Left lobe of liver (tissue), 2 donors: ENCODE measurements at regions not wholly inside any gene's neighbourhood (a gene's known extent, or its start where the extent isn't known, plus 50 kb on each side); places are given as distances from the start of the nearest gene placed in this dataset.
"Not testable (repeated sequence)": the region's sequence is repeated elsewhere in the genome, so short reads cannot be mapped to it uniquely, and the experiment has no call there.

ENCODE experiments used
- ATAC-seq: fragments of 200-7000 bp; cut with Tn5 transposase; one replicate; pipeline ENCODE4 v1.9.1; 2020; ENCODE audit warnings: mild to moderate bottlenecking, moderate library complexity
- DNase-seq: peaks from one replicate; pipeline ENCODE4 v3.0.0-alpha.2; 2020; ENCODE audit warnings: low spot score
- donor health status: DM: no; HTN: no; CAD: no; lungs with moderate emphysema.
- donor health status: DM: no; HTN: yes; CAD: no.

DNA sequence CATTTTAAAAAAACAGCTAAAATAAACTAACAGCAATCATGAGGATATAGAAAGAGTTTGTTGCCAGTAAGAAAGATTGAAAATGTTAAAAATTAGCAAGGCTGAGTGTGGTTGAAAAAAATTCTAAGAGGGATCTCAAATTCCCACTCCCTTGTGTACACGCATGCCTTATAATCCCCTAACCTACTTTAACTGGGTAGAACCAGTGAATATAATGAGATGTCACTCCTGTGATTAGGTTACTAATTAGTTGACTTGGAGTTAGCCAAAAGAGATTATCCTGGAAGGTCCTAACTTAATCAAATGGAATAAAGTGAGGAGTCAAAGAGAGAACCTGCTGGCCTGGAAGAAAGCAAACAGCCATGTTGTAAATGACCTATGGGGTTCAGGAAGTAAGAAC lies 286.0 kb upstream of the TGFBR2 start:
- no peak for ATAC-seq

DNA sequence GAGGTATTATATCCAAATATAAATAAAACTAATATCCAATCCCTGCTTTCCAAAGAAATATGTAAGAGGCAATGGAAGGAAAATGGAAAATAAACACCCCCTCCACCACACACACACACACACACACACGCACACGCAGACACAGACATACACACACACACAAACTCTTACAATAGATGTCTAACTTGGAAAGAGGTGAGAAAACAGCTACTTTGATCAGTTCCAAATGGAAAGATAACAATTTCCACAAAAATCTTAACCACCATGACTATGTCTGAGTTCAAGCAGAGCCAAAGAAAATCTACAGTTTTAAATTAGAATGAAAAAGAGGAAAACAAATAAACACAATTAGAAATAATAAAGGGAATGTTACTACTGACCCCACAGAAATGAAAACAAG lies 285.3 kb upstream of the TGFBR2 start:
- DNase-seq (no peak), ATAC-seq (no peak)

More for the DNA sequence above, 286.0 kb upstream of the TGFBR2 start:
- DNase-seq = no peak

DNA sequence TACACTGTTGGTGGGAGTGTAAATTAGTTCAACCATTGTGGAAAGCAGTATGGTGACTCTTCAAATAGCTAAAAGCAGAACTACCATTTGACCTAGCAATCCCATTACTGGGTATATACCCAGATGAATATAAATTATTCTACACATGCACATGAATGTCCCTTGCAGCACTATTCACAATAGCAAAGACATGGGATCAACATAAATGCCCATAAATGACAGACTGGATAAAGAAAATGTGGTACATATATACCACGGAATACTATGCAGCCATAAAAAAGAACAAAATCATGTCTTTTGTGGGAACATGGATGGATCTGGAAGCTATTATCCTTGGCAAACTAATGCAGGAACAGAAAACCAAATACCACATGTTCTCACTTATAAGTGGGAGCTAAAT lies 282.8 kb upstream of the TGFBR2 start:
- not testable (repeated sequence) for DNase-seq

DNA sequence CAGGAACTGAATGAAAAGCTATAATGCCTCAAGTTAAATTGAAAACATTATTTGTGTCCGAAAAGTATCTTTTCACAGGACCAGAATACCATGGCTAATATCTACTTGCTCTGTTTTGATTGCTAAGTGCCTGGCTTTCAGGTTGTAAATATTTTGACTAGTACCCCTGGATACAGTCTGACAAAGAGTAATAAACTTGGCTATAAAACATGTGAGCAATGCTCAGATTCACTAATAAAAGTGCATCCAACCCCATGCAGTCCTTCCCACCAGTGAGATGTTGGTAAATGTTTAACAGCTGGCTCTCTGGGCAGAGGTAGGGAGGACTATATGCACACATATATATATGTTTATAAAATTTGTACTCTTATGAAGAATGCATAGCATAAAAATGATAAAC lies 281.8 kb upstream of the TGFBR2 start:
- DNase-seq (no peak), ATAC-seq (no peak)

More for the DNA sequence above, 282.8 kb upstream of the TGFBR2 start:
- not testable (repeated sequence) for ATAC-seq

DNA sequence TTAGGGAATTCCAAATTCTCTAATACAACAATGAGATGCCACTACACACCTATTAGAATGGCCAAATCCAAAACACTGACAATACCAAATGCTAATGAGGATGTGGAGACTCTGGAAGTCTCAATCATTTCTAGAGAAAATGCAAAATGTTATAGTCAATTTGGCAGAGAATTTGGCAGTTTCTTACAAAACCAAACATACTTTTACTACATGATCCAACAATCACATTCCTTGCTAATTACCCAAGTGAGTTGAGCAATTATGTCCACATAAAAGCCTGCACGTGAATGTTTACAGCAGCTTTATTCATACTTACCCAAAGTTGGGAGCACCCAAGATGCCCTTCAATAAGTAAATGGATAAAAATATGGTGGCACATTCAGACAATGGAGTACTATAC lies 278.4 kb upstream of the TGFBR2 start:
- not testable (repeated sequence) for DNase-seq, ATAC-seq

DNA sequence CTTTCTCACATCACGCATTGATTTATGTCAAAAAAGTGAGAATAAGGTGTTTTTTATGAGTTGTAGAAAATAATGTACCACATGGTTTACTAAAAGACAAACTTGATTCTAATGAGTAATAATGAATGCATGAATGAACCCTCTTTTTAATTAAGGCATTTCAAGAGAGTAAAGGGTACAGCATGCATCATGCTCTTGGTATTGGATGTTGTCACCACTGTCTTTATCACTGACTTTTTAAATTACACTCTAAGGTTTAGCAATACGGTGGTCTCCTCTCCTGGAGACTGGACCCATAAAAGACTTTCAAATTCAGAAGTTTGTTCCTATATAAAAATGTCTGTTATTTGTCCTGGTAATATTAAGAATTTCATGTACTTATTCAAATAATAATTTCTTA lies 277.5 kb upstream of the TGFBR2 start:
- ATAC-seq = not testable (repeated sequence)

DNA sequence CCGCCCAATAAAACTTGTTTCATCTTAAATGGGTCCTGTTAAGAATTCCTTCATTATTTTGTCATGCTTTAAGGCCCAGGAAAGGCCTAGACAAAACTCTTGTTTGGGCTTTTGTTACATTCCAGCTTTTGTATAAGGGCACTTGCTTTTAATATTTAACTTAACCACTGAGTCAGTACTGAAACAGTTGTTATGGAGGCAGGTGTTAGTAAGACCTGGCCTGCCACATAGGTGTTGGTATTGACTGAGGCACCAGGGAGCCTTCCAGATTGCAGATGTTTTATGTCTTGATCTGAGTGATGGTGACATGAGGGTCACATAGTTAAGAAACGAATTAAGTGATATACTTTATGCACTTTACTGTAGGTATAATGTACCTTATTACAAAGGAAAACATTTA lies 274.9 kb upstream of the TGFBR2 start:
- no peak for ATAC-seq
- DNase-seq = no peak

More for the DNA sequence above, 277.5 kb upstream of the TGFBR2 start:
- DNase-seq = not testable (repeated sequence)

DNA sequence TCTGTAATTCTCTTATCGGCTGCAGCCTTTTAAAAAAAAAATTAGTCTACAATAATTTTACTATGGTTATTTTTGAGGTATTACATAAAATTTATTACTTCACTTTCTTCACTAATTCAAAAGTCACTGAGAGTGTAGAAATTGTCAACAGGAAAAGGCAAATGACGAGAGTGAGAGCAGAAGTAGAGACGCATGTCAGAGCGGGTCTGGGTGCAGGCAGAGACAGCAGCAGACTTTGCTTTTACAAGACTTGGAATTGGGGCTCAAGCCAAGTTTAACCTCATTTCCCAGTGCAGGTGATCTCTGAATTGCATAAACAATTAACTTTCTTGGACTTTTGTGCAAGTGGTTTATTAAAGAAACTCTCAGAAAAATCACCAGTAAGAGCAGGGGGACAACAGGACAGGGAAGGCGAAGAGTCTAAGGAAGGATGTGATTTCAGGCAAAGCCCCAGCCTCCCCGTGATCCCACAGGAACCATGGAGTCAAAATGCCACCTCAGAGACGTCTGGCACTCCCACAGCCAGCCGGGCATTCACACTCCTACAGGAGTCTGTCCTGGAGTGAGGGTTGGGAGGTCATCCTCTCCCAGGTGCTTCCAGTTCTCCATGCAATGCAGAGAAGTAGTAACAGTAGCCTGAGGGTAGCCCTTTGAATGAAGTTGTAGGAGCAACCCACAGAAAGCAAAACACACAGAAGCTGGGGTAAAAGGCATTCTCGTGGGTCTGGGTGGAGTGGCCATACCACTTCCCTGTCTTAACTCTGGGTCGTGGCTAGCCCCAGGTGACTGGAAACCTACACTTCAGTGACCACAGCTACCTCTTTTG lies 274.0 kb upstream of the TGFBR2 start:
- no peak for ATAC-seq

DNA sequence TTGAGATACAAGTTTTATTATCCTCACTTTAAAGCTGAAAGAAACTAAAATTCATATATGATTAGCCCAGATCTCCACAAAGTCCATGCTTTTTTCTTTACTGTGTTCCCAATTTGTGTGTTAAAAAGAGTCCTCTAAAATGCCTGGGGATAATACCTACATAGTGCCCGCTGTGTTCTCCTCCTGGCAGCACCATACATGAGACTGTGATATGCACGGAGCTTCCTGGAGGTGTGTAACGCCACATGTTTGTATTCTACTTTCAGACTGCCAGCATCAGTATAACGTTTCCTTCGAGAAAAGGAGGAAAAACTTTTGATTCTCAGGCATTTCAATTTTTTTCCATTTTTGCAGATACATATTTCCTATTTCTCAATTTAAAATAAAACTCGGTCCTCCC lies 273.3 kb upstream of the TGFBR2 start:
- no peak for DNase-seq
- no peak for ATAC-seq

More for the DNA sequence above, 274.0 kb upstream of the TGFBR2 start:
- DNase-seq = no peak

DNA sequence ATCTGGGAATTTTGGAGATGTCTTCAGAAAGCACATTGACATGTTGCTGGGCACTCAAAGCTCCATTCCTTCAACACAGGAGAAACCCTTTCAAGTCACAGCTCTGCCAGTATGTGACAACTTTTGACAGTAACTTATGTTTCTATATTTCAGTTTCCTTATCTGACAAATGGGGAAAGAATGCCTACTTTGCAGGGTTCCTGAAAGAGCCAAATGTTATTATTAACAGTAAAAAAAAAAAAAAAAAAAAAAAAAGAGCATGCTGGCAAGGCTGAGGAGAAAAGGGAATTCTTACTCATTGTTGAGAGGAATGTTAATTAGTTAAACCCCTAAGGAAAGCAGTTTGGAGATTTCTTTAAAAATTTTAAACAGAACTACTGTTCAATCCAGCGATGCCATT lies 272.5 kb upstream of the TGFBR2 start:
- ATAC-seq = no peak
- DNase-seq = no peak

DNA sequence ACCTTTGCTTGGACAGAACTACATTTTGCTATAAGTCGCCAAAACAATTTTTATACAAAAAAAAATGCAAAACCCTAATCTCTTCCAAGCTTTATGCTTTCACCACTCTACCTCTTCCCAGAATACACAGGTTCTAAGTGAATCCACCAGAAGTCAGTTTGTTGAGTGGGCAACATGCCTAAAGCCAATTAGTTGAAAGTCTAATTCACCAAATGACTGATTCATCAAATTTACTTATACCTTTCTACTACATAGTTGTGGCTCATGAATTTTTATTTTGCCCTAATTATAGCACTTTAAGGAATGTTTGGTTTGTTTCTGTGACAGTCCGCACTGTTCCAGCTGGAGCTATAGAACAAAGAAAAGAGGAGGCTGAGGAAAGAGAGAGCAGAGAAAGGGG lies 265.9 kb upstream of the TGFBR2 start:
- no peak for DNase-seq
- ATAC-seq = no peak

DNA sequence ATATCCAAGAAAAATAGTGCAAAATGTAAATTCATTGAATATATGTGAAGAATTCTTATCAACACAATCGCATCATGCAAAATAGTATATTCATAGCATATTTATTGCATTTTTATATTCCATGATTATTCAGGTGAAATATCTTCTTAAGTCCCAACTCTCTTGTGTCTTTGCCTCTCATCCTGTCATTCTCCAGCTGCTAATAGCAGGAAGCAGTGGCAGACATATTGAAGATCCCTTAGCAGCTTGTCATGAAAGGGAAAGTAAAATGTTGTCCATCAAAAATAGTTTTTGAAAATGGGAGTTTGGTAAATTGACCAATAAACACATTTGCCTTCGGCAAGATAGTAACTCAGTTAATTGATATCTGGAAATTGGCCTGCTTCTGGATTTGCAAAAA lies 265.3 kb upstream of the TGFBR2 start:
- DNase-seq = no peak
- ATAC-seq = no peak

DNA sequence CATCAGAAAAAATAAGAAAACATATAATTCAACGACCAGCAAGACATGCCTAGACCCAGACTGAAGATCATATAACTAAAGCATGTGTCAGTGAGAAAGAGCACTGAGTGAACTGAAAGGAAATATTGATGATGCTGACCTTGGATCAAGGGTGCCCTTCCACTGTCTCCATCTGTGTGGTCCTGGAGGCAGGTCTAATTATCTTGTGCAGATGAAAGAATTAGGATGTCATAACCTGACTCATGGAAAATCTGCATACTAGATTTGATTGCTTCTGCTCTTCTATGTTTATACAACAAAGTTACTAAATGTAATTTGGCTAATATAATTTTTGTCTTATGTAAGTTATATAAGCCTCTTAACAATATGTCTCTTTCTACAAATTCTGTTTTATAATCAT lies 264.6 kb upstream of the TGFBR2 start:
- no peak for ATAC-seq

DNA sequence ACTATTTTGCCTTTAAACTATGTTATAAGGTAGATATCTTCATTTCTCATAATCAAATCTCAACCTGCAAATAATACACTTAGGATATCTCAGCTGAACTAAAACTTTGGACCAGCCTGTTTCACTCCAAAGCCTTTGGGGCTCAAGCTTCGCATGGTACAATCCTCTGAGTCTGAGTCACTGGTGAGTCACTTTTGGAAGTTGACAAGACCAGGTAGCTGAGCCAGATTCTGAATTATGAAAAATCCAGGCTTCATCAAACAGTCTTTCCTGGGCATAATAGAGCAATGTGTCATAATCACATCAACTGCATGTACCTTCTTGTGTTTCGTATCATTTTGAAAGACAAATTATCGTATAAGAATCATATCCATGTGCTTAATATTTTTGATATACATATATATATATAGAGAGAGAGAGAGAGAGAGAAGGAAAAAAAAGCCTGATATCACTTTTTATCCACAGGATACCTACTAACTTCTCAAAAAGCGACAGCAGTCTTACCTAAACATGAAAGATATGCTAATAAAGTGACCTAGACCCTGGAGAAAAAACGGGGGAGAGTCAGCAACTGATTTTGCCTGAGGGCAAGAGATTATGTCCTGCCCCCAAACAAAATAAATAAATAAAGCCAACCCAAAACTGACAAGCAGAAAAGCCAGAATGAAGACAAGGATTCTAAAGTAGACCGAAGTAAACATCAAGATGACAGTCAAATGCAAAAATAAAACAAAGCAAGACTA lies 263.9 kb upstream of the TGFBR2 start:
- DNase-seq (no peak), ATAC-seq (no peak)

More for the DNA sequence above, 264.6 kb upstream of the TGFBR2 start:
- no peak for DNase-seq

DNA sequence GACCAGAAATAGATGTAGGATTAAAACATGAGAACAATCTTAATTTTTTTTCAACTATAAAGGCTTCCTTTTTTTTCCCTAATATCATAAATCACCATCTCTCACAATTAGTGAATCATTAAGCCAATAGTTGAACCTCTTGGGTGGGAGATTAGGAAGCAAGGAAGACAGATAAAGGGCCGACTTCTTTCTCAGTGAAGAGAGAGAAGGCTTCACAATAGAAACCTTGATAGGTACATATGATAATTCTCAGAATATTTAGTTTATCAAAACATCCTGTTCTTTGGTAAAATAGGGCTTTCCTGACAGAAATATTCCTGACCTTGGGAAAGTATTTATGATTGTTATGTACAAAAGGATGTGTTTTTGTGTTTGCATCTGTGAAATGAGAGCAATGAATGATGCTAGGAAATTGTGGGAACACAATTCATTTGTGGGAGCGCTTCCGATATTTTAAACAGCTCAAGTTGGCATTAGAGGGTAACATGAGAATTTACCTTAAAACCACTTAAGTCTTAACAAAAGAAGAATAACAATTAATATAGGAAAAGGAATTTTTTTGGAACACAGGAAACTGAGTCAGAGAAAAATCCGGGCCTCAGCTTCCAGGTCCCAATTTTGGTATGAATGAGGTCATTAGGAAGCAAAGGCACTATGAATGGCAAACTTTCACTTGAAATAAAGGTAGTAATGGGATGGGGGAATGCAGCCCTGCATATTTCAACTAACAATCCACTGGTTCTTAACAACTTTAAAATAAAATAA lies 263.2 kb upstream of the TGFBR2 start:
- ATAC-seq = no peak

DNA sequence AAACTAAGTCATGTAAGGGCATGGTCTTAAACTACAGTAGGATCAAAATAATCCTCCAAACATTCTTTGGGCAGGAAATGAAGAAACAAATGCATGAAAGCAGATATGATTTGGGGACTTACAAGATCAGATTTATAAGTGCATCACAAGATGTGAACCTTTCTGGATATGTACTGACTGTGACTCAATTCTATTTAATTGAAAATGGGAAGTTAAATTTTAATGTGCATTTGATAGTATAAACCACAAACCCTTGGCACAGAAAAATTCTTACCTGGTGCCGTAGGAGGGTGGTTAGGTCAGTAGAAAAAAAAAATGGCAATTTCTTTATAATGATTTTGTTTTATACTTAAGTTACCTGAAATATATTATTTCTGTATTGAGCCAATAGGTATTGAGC lies 262.5 kb upstream of the TGFBR2 start:
- ATAC-seq (no peak), DNase-seq (no peak)

More for the DNA sequence above, 263.2 kb upstream of the TGFBR2 start:
- no peak for DNase-seq

DNA sequence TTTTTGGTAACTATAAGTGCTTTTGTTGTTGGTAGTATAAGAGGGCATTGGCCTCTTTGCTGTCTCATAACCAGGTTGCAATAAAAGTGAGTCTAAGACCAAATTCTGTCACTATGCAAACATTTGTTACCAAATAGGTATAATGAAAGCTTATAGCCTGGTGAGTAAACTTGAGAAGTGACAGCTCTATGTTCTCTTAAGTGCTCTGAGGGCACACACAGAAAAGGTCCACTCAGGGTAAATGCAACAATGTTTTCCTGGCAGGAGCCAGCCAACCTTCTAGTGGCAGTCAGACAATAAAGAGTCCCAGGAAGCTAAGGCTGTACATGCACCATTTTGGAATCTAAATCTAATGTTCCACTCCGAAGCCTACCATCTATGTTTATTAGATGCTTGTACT lies 262.1 kb upstream of the TGFBR2 start:
- ATAC-seq = no peak
- DNase-seq = no peak

DNA sequence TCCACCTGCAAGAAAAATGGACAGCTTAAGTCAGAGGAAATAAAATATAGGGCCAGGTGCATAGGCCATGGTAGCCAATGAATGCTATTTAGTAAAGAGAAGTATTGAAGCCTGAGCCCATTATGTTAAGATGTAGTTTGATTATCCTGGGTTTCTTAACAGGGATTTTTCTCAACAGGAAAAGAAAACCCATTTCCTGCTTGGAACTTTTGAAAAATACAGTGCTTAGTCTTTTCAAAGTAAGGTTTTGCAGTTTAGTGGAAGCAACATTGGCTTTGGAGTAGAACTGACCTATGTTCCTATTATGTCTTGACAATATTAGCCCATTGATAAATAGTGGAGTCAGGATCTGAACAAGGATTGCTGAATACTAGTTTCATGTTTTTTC lies 259.5 kb upstream of the TGFBR2 start:
- ATAC-seq (no peak), DNase-seq (no peak)

DNA sequence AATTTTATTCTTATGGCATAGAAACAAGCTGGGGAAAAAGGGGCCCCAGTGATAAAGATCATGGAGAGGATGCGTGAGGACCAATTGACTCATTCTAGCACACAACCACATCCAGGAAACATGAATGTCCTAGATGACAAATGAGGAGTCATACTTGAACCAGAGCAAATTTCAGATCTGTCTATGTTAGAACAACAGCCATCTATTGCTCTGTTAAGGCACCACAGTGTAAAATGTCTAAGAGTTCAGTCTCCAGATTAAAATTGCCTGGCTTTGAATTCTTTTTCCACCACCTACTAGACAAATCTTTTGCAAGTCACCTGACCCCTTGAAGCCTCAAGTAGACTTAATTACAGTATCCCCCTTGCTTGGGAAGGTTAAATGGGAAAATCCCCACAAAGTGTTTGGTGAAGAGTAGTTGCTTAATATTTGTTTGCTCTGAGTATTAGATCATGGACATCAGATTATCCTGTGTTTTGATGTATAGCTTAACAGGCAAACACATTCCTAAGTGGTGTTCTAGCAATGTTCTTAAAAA lies 258.7 kb upstream of the TGFBR2 start:
- ATAC-seq (no peak), DNase-seq (no peak)

DNA sequence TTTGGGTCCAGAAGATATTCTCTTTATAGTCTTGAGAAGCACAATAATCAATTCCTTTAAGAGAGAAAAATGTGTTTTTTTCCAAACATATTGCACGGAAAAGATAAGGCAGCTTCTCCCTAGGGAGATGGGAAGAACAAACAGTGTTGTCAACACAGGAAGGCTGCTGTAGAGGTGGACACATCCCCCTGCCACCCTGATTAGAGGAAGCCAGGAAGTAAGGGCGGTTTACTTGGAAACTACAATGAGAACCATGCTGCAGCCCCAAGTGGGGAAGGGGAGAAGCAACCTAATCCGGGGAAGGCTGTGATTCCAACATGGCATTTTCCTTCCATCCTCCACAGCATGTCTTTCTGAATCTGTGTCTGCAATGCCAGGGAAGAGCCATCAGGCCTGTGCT lies 256.9 kb upstream of the TGFBR2 start:
- DNase-seq (no peak), ATAC-seq (no peak)

DNA sequence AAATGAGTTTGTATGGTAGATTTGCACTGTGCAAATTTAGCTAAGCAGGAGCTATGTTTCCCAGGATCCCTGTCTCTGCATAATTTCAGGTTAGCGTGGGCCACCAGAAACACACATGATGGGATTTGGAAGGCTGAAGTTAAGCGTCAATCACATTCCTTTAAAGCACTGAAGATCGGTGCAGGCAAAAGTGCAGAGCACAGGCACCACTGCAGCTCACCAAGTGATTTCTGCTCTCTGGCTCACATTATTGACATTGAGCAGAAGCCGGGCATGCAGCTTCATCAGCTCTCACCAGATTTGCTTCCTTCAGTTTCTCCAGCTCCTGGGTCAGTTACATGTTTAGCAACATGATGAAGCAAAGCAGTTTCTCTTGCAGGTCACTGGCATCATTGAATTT lies 256.4 kb upstream of the TGFBR2 start:
- ATAC-seq (no peak), DNase-seq (no peak)
